Activated B cell treated with CpG ODN at 0.5 μM for 24 hours (primary cell): ENCODE measurements at regions not wholly inside any gene's neighbourhood (a gene's known extent, or its start where the extent isn't known, plus 50 kb on each side); places are given as distances from the start of the nearest gene placed in this dataset.
A peak's percentile ranks its signal among the peaks of the same experiment; 100 is the strongest.

Experiments
- ATAC-seq: fragments of 200-7000 bp; cut with Tn5 transposase; one replicate; pipeline ENCODE4 v1.10.0; 2021; ENCODE audit warnings: low read depth, mild to moderate bottlenecking, moderate library complexity
- CTCF ChIA-PET: fragments of 350-600 bp; sonication (Branson Sonifier 250); formaldehyde crosslinking; loops from one replicate; lab custom pipeline; 2021; ENCODE audit warnings: antibody characterized with exemption; lab: Charles Lee
- POLR2A ChIA-PET: fragments of 350-600 bp; sonication (Branson Sonifier 250); formaldehyde crosslinking; loops from one replicate; lab custom pipeline; 2021; ENCODE audit warnings: antibody characterized with exemption; lab: Charles Lee
- DNase-seq: peaks from one replicate; pipeline ENCODE4 v3.0.0; 2022
- H3K27ac Mint-ChIP-seq: one replicate; pipeline ENCODE4 v1.8.0; 2020; ENCODE audit warnings: mixed read lengths
- H3K27me3 Mint-ChIP-seq: one replicate; pipeline ENCODE4 v1.8.0; 2021; ENCODE audit warnings: mixed read lengths
- H3K36me3 Mint-ChIP-seq: one replicate; pipeline ENCODE4 v1.8.0; 2021; ENCODE audit warnings: low read depth, mixed read lengths
- H3K4me1 Mint-ChIP-seq: one replicate; pipeline ENCODE4 v1.8.0; 2021; ENCODE audit warnings: mixed read lengths
- H3K4me3 Mint-ChIP-seq: one replicate; pipeline ENCODE4 v1.8.0; 2020; ENCODE audit warnings: mild to moderate bottlenecking, mixed read lengths
- H3K9me3 Mint-ChIP-seq: one replicate; pipeline ENCODE4 v1.8.0; 2020; ENCODE audit warnings: mixed read lengths
- intact Hi-C: fragments of 100-400 bp; cut with micrococcal nuclease; formaldehyde crosslinking; loops from one replicate; pipeline ENCODE4 v1.15.1; 2024
- TF ChIP-seq, protein P1 (sequence below): fragments of 200-600 bp; IDR thresholded peaks from one replicate; pipeline ENCODE4 v1.8.0; 2022; ENCODE audit warnings: antibody characterized with exemption, mild to moderate bottlenecking

DNA sequence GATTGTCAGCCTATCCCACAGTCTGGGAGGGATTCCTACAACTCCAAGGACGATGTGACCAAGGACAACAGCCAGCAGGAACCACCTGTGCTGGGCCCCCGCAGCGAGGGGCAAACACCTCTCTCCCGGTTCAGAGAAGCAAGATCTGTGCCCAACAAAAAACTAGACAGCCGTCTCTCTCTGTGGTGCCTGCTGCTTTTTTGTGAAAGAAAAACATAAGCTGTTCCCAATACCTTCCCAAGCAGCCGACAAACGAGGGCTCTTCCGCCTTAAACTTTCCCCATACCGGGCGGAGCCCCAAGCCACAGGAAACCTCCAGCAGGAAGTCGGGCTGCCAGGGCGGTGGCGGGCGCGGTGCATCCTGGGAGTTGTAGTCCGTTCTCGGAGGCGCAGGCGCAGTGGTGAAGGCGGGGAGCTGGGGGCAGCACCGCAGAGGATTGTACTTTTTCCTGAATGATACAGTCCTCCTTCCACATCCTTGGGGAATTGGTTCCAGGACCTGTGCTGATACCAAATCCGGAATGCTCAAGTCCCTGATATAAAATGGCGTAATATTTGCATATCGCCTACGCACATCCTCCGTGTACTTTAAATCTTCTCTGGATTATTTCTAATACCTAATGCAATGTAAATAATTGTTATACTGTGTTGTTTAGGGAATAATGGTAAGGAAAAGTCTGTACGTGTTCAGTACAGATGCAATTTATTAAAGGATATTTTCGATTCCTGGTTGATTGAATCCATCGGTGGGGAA is 63.1 kb upstream of the IRF2 start:
- ChIA-PET POLR2A (interaction anchor here (0.6 to 7.8 kb wide), 39 partner anchors 9 to 271 kb away, joined by 3 to 160 read pairs (median 5); partner anchors contain the start of genes CASP3, IRF2 and PRIMPOL), CTCF (interaction anchor here (0.9 to 4.5 kb wide), 11 partner anchors 24 to 273 kb away, joined by 3 to 39 read pairs (median 5); partner anchors contain the start of gene IRF2)
- H3K36me3 Mint-ChIP-seq, result peaks cover 12% of the 10 kb centered on the region
- ATAC-seq, result peak; percentile 76
- DNase-seq, result peak; percentile 90
- peaks cover 55% of the 10 kb centered on the region for H3K4me1 Mint-ChIP-seq
- no peaks in the 10 kb centered on the region for H3K27me3 Mint-ChIP-seq
- no peaks in the 10 kb centered on the region for H3K9me3 Mint-ChIP-seq
- peak overlapping the region; percentile 96 for H3K4me3 Mint-ChIP-seq
- peak overlapping the region; percentile 100 for H3K27ac Mint-ChIP-seq
- intact Hi-C loops, result loop anchor here (1.0 to 5.0 kb wide), 17 partner anchors 23 to 1033 kb away; partner anchors contain the start of genes CASP3, CENPU, ING2 and IRF2
- TF ChIP-seq, protein P1, sequence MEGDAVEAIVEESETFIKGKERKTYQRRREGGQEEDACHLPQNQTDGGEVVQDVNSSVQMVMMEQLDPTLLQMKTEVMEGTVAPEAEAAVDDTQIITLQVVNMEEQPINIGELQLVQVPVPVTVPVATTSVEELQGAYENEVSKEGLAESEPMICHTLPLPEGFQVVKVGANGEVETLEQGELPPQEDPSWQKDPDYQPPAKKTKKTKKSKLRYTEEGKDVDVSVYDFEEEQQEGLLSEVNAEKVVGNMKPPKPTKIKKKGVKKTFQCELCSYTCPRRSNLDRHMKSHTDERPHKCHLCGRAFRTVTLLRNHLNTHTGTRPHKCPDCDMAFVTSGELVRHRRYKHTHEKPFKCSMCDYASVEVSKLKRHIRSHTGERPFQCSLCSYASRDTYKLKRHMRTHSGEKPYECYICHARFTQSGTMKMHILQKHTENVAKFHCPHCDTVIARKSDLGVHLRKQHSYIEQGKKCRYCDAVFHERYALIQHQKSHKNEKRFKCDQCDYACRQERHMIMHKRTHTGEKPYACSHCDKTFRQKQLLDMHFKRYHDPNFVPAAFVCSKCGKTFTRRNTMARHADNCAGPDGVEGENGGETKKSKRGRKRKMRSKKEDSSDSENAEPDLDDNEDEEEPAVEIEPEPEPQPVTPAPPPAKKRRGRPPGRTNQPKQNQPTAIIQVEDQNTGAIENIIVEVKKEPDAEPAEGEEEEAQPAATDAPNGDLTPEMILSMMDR, result no peak

DNA sequence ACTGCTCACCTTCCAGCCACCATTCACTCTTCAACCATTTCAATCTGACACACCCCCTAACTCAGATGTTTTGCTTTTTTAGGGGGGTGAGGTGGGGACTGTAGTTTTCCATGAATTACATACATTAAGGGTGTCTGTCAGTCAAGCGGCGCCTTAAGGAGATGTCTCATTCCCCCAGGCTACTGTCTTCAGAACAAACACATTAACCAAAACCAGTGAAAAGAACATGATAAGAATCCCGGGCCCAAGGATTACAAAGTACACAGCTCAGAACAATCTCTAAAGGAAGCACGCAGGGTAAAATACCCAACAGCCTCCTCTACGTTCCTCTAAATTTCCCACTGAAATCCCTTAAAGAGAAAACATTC is 62.5 kb upstream of the IRF2 start:
- TF ChIP-seq, protein P1, result no peak
- Mint-ChIP-seq H3K4me3 (peak overlapping the region; percentile 96), H3K4me1 (peaks cover 59% of the 10 kb centered on the region), H3K9me3 (no peaks in the 10 kb centered on the region), H3K36me3 (peaks cover 12% of the 10 kb centered on the region), H3K27ac (peak overlapping the region; percentile 100), H3K27me3 (no peaks in the 10 kb centered on the region)
- ChIA-PET CTCF (interaction anchor here (0.9 to 4.5 kb wide), 11 partner anchors 23 to 273 kb away, joined by 3 to 39 read pairs (median 5); partner anchors contain the start of gene IRF2), POLR2A (interaction anchor here (0.6 to 7.8 kb wide), 41 partner anchors 8 to 270 kb away, joined by 3 to 160 read pairs (median 5); partner anchors contain the start of genes CASP3, IRF2 and PRIMPOL)
- peak; percentile 10 for ATAC-seq
- intact Hi-C loops, result loop anchor here (1.0 to 5.0 kb wide), 10 partner anchors 23 to 1032 kb away; partner anchors contain the start of genes CASP3, CENPU, ING2 and IRF2
- no peak for DNase-seq

DNA sequence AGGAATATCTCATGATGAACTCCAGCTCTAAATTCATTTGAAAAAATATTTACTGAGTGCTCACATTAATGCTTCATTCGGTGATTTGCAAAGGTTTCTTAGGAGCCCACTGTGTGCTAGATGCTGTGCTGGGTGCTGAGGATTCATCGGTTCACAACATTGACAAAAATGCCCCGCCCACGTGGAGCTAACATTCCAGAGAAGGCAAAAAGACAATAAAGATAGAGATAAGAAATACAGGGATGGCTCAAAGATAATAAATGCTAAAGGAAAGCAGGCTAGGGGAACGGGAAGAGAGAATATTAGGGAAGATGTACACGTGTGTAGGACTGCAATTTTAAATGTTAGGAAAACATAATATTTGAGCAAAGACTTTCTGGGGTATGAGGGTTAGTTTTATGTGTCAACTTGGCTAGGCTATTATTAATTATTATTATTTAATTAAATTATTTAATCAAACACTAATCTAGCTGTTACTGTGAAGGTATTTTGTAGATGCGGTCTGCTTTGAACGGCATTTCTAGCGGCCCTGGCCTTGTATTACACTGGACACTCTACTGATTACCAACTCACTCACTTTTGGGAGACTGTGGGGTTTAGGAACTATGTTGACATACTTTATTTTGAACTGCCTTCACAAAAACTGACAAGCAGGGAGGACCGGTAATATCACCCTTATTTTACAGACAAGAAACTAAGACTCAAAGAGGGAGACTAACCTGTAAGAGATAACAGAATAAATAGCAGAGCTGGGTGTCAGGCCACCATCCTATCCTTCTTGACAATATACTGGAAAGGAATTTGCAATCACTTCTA is 61.9 kb upstream of the IRF2 start:
- intact Hi-C loops, result loop anchor here (2.0 to 5.0 kb wide), 2 partner anchors 286 to 1031 kb away; partner anchors contain the start of gene ING2
- Mint-ChIP-seq H3K36me3 (peaks cover 12% of the 10 kb centered on the region), H3K27ac (peak overlapping the region; percentile 100), H3K27me3 (no peaks in the 10 kb centered on the region), H3K4me1 (peaks cover 64% of the 10 kb centered on the region), H3K9me3 (no peaks in the 10 kb centered on the region), H3K4me3 (peak overlapping the region; percentile 96)
- ChIA-PET POLR2A (interaction anchor here (0.6 to 7.8 kb wide), 34 partner anchors 7 to 270 kb away, joined by 3 to 160 read pairs (median 6); partner anchors contain the start of genes CASP3, IRF2 and PRIMPOL), CTCF (interaction anchor here (1.0 to 4.5 kb wide), 10 partner anchors 22 to 272 kb away, joined by 3 to 39 read pairs (median 4); partner anchors contain the start of gene IRF2)
- DNase-seq (no peak), ATAC-seq (no peak)
- TF ChIP-seq, protein P1, result no peak

DNA sequence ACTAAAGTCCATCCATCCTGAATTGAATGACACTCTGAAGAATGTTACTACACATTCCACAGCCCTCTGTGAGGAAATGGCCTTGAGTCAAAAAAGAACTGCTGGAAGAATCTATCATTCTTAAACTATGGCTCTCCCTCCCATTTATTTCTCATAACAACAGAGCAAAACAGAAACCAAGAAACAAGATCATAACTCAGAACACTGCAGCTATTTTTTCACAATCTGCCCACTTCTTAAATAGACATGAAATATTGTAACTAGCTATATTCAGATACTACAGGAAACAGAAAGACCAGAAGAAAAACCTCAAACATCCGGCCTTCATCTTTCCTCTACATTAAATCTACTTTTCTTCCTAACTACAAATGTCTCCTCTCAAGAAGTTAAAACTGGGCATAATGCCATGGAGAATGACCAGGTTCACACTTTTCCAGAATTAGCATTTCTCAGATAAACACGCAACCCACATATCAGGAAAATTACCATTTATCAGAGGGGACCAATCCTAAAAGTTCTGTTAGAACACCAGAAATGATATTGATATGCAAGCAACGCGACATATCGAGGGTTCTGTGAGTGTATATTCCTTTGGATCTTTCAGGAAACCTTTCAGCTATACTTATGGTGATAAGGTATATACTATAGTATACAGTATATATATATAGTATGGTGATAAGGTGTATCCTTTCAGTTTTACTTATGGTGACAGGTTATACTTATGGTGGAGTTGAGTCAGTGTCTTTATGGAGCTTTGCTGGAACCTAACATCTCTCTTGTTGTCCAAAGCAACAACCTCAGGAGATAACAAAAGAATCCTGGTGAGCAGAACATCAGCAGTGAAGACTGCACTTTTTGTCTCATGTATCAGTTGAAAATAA is 60.4 kb upstream of the IRF2 start:
- no peak for DNase-seq
- POLR2A ChIA-PET, result interaction anchor here (0.5 to 7.8 kb wide), 18 partner anchors 19 to 268 kb away, joined by 3 to 160 read pairs (median 4); partner anchors contain the start of genes CASP3, IRF2 and PRIMPOL
- ATAC-seq, result peak; percentile 8
- Mint-ChIP-seq H3K36me3 (peaks cover 12% of the 10 kb centered on the region), H3K4me3 (peak overlapping the region; percentile 70), H3K4me1 (peaks cover 79% of the 10 kb centered on the region), H3K9me3 (no peaks in the 10 kb centered on the region), H3K27ac (peak overlapping the region; percentile 90), H3K27me3 (no peaks in the 10 kb centered on the region)
- intact Hi-C loops, result loop anchor here (5.0 kb wide), 1 partner anchor 288 kb away; no protein-coding TSS in a partner anchor
- CTCF ChIA-PET, result interaction anchor here (0.7 to 4.5 kb wide), 8 partner anchors 28 to 271 kb away, joined by 3 to 39 read pairs (median 4); partner anchors contain the start of gene IRF2
- TF ChIP-seq, protein P1, result no peak
